H1 (cell line): ENCODE measurements at regions not wholly inside any gene's neighbourhood (a gene's known extent, or its start where the extent isn't known, plus 50 kb on each side); places are given as distances from the start of the nearest gene placed in this dataset.

Experiments used
- TF ChIP-seq, protein P1 (sequence below): IDR thresholded peaks from 2 replicates; pipeline ENCODE4 v1.6.1; 2011; ENCODE audit warnings: low read depth, mild to moderate bottlenecking, low read length; ENCODE audit not compliant: insufficient read depth

DNA sequence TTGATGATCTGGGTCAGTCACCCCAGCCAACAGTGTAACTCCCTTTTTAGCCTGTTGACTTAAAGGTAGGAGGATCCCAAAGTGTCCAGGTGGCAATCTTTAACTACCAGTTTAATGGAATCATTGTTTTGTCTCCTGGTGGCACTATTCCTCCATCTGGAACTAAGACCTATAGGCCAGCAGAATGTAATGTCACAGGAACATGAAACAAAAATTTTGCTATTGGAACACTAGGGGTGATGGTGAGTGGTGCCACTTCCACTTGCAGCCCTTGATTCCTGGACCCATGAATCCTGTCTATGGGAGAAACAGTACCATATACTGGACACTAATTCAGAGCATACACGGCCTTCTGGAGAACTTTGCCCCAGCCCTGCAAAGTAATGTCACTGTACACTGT, 219.5 kb upstream of the RASA1 start (continued):
- TF ChIP-seq, protein P1, sequence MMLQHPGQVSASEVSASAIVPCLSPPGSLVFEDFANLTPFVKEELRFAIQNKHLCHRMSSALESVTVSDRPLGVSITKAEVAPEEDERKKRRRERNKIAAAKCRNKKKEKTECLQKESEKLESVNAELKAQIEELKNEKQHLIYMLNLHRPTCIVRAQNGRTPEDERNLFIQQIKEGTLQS: no peak
